HG03558 (cell line): ENCODE measurements at regions not wholly inside any gene's neighbourhood (a gene's known extent, or its start where the extent isn't known, plus 50 kb on each side); places are given as distances from the start of the nearest gene placed in this dataset.

ENCODE experiments used
- ATAC-seq: cut with Tn5 transposase; IDR thresholded peaks from one replicate; pipeline ENCODE4 v1.9.1; 2021; ENCODE audit warnings: moderate number of reproducible peaks; ENCODE audit not compliant: unreplicated experiment; ENCODE audit errors: extremely low read depth

DNA sequence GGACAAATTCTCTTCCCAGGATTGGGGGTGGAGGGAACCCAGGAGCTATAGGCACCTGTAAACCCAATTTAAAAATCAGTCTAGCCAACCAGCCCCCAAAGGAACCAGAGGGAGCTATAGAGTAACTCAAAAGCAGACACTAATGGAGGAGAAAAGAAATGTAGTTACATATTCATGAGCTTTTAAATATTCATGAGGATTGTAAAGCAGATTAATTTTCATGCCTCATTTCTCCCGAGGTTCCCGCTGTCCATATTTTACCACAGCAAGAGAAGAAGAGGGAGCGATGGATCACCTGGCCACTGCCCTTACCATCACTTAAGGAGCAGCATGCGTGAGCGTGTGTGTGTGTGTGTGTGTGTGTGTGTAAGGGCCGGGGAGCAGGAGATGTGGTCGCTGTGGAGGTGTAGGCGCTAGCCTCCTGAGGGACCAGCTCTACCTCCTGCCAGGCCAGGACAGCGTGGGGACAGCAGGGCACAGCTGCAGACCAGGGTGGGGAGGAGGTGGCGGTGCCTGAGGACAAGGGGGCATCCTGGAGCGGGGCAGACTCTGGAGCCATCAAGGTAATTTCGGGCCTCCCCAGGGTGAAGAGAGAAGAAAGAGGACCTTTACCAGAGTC lies 100.7 kb upstream of the THY1 start:
- ATAC-seq, result no peak

DNA sequence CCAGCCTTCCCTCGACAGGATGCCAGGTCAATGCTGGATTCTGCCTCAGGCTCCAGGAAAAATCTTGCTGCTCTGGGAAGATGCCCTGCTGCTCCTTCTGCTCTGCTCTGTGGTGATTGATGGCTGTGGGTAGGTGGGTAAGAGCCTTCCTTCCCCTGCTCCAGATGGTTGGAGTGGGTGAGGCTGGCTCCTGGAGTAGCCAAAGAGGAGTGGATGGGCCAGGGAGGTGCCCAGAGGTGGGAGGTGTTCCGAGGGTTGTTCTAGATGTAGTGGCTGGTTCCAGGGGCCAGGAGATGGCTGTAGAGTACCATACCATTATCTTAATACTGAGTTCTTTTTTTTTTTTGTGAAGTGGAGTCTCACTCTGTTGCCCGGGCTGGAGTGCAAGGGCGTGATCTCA lies 99.6 kb upstream of the THY1 start:
- no peak for ATAC-seq

DNA sequence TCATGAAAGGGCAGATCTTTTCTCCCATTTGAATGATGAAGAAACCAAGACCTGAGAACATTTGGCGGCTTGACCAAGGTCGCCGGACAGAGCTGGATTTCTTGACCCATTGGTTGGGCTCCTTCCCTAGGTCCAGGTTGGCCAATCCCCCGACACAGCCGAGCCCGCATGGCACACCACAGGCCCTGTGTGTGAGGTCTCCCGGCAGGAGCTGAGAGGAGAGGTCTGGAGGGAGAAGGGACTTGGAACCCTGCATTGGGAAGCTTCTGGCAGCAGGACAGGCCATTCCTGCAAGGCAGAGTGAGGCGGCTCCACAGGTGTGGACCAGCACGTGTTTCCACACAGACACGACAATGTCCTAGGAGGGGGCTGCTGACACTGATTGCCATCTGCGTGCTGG lies 98.6 kb upstream of the THY1 start:
- ATAC-seq, result no peak

DNA sequence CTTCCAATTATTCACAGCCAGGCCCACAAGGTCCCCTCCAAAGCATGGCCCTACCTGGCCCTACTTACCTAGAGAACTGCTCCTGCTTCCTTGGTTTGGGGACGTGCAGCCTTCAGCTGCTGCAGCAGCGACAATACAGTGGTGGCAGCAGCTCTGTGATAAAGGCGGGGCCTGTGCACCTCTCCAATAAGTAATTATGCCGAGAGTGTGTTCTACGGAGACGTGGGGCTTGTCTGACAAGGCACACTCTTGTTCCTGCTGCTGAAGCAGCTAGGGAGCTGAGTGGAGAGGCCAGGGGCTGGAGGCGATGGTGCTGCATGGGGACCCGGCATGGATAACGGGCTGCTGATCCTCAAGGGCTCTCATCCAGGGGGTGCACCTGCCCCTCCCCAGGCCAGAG lies 98.0 kb upstream of the THY1 start:
- no peak for ATAC-seq

DNA sequence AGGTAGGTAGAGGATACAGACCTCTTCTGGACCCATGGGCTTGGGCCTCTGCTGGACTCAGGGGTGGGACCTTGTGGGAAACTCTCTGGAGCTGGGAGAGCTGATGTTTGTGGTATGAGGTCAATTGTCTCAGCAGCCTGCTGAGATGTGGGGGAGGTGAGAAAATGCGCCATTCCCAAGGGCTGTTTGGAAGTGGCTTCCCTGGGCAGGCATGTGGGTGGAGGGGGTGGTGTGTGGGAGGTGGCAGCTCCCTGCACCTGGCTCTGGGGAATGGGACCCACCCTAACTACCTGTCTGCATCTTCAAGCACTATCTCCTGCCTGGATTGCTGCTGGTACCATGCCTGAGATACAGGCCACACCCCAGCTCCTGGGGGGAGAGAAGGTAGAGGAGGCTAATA lies 97.4 kb upstream of the THY1 start:
- no peak for ATAC-seq

DNA sequence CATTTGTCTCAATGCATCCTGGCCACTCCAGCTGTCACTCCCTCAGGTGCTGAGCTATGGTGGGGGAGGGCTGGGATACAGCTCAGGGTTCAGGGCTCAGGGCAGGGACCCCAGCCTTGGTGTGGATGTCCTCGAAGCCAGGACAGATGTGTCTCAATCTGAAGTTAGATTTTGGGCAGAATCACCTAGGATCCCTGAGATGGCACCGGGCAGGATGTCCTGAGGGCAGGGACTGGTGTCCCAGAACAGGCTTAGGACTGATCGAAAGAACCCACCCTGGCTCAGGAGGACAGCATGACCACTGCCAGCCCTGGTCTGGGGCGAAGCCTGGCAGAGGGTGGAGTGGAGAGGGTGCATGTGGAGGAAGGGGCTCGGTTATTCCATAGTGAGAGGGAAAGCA lies 96.8 kb upstream of the THY1 start:
- ATAC-seq, result no peak

DNA sequence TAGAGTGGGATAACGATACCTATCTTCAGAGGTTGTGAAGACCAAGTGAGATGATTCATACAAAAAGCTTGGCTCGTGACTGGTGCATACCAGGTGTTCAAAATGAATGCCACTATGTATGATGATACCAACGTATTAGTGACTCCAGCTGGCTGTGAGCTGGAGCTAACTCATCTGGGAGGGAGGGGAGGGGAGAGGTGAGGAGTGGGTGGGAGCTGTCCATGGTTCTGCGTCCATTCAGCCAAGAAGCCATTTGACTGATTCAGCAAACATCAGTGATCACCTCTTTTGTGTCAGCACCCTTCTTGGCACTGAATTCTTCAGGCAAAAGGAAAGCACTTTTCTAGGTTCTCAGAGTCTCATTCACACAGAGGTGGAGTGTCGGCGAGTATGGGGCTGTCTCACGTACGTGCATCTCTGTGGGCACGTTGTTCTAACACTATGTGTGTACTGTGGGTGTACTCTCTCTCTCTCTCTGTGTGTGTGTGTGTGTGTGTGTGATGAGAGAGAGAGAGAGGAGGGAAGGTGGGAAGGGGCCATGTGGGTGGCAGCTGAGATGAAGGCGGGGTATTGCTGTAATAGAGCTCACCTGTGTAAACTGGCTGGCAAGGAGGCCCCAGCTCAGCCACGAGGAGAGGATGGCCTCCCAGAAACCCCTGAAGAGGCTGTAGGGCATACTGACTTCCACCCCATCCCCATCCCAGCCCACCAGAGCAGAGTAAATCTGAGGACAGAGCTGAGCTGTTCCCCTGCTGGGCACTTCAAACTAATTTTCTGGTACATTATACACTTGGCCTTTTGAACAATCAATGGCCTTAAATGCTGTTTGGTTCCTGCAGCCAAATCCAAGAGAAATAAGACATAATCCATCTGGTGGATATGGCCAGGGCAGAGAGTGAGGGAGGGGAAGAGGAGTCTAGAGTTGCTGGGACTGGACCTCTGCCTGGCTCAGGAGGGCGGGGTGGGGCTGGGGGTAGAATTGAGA lies 96.1 kb upstream of the THY1 start:
- ATAC-seq, result no peak

DNA sequence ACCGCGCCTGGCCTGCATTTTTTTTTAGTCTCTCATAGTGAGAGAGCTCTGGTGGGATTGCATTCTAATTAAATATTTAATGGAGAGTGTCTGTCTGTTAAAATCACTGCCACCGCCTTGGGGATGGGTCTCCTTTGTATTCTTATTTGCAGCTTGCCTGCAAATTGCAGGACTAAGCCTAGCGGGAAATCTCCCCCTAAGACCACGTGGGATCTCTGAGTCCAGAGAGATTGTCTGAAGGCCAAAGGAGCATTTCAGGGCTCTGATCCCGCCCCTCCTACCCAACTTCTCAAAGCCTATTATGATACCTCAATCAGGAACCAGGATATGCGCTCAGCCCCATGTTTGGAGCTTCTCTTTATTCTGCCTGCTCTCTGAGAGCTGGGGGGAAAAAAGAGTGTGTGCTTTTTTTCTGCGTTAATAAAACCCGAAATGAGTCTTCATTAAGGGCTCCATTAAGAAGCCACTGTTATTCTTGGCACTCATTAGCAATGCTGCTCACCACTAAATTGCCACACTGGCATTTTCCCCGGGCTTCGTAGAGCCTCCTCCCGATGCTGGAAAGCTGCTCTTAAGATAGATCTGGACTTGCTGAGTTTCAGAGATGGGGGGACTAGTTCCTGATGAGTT lies 92.9 kb upstream of the THY1 start:
- ATAC-seq, result no peak

DNA sequence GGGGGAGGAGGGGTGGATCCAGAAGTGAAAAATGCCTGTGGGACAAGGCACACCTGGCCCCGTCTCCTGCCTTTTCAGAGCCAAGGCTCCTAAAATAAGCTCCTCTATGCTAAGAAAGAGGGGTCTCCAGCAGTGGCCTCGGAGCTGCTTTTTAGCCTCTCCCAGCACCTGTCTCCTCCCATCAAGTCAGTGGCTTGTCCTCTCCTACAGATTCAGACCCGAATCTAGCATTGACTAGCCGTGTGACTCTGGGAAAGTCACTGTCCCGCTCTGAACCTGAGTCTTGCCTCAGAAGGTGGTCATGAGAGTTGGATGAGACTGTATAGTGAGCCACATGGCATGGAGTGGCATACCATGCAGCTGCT lies 90.8 kb upstream of the THY1 start:
- no peak for ATAC-seq

DNA sequence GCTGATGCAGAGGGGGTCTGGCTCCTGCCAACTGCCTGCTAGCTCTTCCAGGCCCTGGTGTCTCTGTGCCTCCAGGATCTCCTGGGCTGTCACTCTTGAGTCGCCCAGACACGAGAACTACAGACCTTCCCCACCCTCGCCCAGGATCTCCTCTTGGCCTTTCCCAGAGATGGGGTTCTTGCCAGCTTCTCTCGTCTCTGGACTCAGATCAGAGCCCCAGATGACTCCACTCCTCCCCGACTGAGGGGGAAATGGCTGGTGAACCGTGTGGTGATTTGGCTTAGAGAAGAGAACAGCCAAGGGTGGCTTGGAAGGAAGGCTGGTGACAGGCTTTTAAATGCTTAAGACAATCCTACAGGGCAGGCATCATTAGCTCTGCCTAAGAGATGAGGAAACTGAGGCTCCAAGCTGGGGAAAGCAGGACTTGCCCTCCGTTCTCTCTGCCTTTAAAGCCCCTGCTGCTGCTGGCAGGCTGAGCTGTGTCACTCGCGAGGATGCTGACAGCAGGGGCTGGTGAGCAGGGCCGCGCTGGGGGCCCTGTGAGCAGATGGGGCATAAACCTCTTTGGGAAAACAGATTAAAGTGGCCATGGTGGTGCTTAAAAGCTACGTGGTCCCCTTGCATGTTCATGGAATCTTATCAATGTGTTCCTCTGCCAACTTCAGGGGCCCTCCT lies 90.3 kb upstream of the THY1 start:
- no peak for ATAC-seq

DNA sequence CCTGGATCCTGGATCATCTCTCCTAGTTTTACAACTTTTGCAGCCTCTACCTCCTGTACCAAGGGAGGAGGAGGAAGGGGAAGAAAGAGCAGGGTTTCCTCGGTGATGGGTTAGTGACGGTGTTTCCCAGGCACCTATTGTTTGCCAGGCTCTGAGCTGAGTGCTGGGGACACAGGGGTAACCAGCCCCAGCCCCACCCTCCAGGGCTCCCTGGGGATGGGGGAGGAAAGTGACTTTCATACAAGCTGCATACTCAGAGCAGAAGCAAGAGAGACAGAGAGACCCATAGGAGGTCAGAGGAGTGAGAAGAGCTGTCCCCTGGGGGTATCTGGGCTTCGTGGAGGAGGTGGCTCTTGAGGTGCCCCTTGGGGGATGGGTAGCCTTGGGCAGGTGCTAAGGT lies 89.4 kb upstream of the THY1 start:
- no peak for ATAC-seq

DNA sequence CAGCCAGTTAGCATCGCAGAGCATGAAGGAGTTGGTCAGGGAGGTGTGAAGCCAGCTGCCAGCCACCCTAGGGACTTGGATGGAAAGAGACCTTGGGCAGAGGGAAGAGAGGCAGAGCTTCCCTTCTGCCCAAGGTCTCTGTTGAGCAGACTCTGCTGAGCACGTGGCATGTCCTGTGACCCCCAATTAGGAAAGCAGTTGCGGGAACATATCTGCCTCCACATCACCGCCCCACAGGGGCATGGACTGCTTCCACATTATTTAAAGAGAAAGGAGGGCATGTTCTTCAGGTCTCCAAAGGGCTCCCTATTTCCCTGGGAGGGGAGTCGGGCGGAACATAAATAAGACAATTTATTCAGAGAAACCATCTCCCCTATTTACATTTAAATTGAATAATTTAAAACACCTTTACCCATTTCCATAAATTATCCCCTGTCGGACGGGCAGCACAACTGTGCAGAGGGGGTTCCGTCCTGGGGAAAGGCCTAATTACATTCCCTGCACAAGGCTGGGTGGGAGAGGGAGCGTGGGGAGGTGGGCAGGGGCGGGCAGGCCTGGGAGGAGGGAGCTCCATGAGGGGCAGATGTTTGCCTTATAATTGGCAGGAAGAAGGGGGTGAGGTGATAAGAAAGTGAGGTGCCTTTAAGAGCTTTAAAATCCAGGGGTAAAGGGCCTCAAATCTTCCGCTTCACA lies 88.8 kb upstream of the THY1 start:
- no peak for ATAC-seq

DNA sequence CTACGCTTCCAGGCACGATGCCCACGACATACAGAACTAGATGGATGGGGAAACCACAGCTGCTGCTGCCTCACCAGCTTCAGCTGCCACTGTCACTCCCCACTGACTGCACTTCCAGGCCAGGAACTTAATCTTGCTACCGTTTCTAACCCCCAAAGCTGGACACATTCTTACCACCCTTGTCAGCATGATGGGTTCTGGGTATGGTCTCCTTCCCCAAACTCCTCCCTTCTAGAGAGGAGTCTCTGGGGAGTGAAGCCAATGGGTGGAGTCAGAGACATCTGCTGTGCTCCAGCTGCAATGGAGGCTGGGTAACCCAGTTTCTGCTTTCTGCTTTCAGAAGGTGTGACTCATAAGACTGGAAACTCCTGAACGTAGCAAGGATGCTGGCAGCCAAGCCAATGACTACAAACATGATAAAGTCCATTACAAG lies 87.0 kb upstream of the THY1 start:
- ATAC-seq, result peak; percentile 81

DNA sequence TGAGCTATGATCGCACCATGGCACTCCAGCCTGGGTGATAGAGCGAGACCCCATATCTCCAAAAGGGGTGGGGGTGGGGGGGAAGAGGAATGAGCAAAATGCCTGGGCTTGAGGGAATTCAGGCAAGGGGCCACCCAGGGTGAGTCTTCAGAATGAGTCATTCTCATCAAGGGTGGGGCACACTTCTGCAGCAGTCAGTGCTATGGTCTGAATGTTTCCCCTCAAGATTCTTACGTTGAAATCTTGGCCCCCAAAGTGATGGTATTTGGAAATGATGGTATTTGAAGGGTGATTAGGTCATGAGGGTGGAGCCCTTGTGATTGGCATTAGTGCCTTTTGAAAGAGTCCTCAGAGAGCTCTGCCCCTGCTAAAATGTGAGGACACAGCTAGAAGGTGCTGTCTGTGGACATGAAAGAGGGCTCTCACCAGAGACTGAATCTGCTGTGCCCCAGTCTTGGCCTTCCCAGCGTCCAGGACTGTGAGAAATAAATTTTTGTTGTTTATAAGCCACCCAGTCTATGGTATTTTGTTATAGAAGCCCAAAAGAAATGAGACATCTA lies 86.4 kb upstream of the THY1 start:
- ATAC-seq, result no peak

DNA sequence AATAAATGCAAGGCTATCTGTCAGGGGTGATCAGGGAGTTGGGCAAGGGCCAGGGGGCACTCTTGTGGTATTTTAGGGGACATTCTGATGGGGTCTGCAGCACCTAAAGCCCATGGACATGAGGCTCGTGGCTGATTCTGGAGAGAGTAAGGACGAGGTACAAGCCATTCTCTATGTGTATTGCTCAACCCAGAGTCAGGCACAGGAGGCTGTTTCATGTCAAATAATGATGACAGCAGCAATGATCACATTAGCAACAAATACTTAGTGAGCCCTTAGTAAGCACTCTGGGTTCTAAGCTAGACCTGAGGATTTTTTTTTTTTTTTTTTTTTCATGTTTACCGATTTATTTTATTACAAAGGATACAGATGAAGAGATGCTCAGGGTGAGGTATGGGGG lies 83.5 kb upstream of the THY1 start:
- ATAC-seq, result no peak

DNA sequence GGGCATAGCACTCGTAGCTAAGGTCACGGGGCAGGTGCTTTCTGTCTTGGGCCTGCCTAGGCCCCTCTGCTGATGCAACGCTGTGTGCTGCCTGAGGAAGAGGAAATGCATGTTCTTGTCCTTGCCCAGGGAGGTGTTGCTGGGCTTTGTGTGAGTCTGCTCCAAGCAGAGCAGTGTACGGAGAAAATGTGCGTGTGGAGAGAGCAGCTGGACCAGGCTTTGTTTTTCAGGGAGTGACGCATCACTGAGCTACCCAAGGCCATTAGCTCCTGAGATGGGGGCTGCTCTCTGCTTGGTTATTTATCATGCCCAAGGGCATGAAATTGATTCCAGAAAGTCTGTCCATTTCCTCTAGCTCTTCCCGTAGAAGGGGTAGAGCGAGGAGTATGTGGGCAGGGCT lies 82.9 kb upstream of the THY1 start:
- no peak for ATAC-seq

DNA sequence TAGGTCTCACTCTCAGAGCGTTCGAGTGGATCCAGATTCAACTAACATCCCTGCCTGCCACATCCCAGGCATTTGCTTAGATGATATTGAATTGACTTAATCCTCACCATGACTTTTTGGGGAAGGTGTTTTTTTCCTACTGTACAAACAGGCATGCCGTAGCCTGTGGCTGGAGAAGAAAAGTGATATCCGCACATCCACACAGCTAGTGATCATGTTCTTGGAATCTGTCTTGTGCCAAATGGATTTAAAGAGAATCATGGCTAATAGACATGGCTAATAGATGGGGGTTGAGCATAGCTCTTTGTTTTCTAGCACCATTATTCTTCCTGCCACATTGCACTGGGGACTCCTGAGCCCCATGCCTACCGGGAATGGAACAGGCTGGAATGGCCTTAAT lies 82.1 kb upstream of the THY1 start:
- no peak for ATAC-seq

DNA sequence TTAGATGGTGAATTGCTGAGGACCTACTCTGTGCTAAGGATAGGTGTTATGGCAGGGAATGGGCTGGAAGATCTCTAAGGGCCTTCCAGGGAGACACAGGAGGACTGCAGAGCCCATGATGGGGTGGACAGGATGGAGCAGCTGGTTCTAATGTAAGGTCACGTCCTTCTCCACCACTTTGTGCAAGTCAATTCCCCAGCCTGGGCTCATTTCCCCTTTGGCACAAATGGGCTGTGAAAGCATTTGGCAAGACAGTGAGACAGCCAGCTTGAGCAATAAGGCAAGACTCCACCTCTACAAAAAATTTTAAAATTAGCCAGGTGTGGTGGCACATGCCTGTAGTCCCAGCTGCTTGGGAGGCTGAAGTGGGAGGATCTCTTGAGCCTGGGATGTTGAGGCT lies 81.4 kb upstream of the THY1 start:
- no peak for ATAC-seq

DNA sequence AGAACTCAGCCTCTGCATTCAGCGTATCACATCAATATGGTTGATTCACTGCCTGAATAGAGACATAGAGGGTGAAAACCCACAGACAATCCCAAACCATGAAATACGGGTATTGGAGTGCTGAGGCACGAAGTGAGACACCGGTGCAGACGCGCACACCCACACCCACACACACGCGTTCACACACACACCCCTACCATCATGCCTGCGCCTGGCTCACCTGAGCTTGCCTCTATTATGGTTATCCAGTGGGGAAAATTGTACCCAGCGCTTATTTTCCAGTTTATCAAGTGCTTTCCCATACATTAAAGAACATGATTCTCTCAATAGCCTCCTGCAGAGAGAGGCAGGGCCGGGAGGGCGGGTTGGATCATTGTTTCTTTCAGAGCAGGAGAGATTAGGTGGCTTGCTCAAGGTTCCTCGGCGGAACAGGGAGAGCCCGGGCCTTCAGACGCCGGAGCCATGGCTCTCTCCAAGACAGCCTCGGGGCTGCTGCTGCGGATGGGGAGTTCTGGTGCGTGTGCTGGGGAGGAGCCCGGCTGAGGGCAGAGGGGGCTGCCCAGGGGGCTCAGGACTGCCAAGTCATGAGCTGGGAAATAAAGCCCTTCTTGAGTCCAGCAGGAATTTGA lies 78.9 kb upstream of the THY1 start:
- no peak for ATAC-seq

DNA sequence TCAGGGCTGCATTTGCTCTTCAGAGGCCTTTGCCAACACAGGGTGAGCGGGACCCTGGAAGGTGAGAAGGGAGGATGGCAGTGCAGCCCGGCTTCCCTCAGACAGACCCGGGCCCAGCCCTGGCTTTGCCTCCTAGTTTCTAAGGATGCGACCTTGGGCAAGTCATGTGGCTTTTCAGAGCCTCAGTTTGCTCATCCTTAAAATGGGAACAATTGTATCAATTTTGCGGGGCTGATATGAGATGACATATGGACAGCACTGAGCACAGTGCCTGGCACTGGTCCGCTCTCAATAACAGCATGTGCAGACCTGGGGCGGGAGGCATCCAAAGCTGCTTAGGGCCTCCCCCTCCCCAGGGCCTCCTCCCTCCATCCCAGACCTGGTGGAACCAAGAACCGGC lies 74.7 kb upstream of the THY1 start:
- no peak for ATAC-seq
